T-helper 22 cell (primary cell): ENCODE measurements at regions not wholly inside any gene's neighbourhood (a gene's known extent, or its start where the extent isn't known, plus 50 kb on each side); places are given as distances from the start of the nearest gene placed in this dataset.

Experiments used
- DNase-seq: peaks from one replicate; pipeline ENCODE4 v3.0.0-alpha.2; 2020; ENCODE audit warnings: low read depth

DNA sequence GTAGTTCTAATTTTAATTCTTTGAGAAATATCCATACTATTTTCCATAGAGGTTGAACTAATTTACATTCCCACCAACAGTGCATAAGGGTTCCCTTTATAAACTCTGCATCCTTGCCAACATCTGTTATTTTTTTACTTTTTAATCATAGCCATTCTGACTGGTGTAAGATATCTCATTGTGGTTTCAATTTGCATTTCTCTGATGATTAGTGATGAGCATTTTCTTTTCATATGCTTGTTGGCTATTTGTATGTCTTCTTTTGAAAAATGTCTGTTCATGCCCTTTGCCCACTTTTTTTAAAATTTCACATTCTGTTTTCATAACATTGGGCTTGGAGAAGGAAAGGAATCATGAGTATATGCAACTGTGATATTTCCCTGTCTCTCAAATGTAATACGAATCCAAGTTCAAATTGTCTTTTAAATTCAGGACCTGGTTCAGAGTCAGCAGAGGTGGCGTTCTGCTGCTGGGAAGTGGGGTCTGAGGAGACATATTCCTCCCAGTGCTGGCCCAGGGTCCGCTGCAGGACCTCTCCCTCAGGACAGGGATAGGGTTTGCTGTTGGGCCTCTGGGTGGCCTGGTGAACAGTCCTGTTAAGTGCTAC, 81.2 kb upstream of the ETV6 start:
- no peak for DNase-seq

DNA sequence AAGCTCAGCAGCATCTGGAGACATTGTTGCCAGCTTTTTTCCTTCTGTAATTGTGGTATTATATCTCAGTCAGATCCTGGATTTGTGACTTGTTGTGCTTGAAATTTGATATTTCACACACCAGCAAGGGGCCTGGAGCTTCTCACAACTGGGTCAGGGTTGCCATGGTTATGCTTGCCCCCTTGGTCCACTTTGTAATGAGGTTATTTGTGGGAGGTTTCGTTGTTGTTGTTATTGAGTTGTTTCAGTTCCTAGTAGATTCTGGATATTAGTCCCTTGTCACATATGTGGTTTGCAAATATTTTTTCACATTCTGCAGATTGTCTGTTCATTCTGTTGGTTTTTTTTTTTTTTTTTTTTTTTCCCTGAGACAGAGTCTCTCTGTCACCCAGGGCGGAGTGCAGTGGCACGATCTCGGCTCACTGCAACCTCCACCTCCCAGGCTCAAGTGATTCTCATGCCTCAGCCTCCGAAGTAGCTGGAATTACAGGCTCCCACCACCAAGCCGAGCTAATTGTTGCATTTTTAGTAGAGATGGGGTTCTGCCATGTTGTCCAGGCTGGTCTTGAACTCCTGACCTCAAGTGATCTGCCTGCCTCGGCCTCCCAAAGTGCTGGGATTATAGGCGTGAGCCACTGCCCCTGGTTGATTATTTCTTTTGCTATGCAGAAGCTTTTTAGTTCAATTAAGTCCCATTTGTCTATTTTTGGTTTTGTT, 80.6 kb upstream of the ETV6 start:
- no peak for DNase-seq

- no peak for DNase-seq
Observed at GRCh38 chr12:11569716-11570115, 79.8 kb upstream of the ETV6 start.

- no peak for DNase-seq
Observed at GRCh38 chr12:11573880-11574279, 75.6 kb upstream of the ETV6 start.

DNA sequence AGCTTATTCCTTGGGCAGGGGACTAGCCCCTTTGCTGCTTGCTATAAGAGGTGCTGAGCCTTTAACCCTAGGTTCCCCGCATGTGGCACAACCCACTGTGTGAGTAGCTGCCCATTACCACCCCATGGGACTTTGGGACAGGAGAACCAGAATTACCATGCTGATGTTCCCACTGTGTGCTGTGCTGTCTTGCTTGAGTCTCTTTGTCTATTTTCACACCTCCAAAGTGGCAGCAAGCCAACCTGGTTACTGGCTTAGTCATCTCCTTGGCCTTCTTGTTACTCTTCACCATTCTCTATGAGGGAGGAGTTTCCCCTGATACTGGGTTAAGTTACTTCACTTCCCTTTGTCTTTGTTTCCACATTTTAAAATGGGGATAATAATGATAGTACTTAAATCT, 73.4 kb upstream of the ETV6 start:
- DNase-seq: no peak

DNA sequence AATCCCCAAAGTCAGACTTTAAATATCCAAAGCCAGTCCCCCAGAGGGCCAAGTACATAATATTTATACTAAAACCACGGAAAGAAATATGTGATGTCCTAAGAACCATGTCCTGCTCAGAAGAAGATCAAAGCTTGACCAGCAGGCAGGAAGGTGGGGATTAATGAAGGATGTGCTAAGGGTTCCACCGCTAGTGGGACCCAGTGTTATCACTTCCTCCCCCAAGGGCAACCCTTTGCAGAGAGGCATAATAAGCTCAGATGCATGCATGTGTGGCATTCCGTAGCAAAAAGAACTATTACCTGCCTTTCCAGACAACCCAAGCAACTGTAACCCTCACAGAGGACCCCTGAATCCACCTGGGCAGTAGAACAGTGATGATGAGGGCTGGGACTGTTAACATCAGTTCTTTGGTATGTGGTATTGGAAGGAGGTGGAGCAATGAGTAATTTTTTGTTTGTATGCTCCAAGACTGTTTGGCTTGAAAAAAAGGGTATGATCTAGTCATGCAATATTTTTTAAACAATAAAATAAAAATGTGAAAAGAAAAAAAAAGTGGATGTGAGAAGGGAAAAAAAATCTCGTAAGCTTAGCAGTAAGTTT, 71.7 kb upstream of the ETV6 start:
- no peak for DNase-seq

DNA sequence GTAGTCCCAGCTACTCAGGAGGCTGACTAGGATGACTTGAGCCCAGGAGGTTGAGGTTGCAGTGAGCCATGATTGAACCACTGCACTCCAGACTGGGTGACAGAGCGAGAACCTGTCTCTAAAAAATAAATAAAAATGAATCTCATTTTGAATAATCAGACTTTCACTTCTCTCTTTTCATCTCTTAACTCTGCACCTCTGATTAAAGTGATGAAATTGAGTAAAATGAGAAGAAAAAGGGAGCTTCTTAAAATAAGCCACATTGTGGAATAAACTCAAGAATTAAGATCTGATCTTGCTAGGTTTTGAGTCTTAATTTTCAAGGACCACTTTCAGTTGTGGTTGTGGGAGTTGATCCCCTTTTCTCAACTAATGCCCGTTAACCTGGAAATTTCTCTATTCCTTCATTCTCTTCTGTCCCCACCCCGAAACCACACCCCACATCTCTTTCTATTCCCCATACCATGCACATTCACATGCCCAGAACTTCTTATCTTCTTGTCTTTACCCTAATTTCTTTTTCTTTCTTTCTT, 70.9 kb upstream of the ETV6 start:
- no peak for DNase-seq

DNA sequence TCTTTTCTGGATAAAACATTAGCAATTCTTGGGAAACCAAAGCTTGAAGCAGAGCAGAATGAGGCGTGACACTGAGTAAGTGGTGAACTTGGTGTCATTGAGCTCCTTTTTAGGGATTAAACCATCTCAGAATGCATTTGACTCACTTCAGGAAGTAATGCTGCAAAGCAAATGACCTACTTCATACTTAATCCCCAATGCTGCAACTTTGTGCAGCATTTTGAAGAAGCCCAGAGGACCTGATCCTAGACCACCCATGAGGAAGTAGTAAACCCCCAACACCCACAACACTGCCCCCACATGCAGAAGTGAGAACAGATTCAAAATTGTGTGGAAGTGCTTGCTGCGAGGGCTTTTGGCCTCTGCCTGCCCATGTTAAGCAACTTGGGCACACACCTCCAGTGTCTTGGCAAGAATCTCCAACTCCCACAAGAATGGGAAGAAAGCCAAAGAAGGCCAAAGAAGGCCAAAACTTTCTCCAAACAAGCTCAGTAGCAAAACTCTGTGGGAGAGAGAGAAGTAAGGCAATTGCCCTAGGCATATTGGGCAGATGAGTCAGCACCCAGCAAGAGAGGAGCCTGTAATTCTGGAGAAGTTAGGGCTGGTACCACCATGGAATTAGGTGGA, 69.2 kb upstream of the ETV6 start:
- DNase-seq: no peak

- peak; percentile 34 for DNase-seq
Observed at GRCh38 chr12:11581179-11581755, 68.2 kb upstream of the ETV6 start.

- no peak for DNase-seq
Observed at GRCh38 chr12:11584221-11584855, 65.1 kb upstream of the ETV6 start.

DNA sequence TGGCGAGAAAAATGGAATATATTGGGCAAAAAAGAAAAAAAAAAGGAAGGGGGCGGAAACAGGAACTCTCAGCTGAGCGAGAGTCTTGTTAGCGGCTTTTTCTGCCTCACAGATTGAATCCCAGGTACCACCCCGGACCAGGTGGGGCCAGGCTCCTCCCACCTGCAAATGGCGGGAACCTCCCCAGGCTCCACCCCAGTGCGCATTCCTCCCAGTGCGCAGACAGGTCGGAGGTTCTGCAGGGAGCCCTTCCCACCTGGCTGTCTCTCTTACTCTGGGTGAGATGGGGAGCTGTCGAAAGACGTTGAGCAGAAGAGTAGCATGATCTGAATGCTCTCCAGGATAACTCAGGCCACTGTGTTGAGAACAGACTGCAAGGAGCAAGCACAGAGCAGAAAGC, 57.0 kb upstream of the ETV6 start:
- DNase-seq: no peak

GRCh38 chr12:11593013-11593412, 56.5 kb upstream of the ETV6 start:
- no peak for DNase-seq

GRCh38 chr12:11595080-11595479, 54.4 kb upstream of the ETV6 start:
- DNase-seq: no peak

DNA sequence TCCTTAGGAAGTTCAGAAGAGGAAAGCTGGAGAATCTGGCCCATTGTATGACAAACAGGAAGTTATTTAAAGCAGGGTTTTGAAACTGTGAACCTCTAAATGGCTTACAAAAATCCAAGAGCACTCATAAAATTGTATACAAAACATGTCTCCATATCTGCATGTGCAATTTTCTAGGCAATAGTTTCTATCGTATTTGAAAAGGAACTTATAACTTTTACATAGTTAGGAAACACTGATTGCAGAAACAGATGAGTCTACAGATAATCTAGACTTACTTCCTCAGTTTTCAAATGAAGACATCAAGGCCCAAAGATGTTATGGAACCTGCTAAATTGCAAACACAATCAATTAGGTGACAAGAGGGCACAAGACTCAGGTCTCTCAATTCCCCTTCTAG, 53.3 kb upstream of the ETV6 start:
- DNase-seq: no peak

GRCh38 chr12:11598900-11599299, 50.6 kb upstream of the ETV6 start:
- no peak for DNase-seq
